Neural cell (in vitro differentiated cells): ENCODE measurements at regions not wholly inside any gene's neighbourhood (a gene's known extent, or its start where the extent isn't known, plus 50 kb on each side); places are given as distances from the start of the nearest gene placed in this dataset.

Source experiments
- EP300 ChIP-seq: fragments of 450-650 bp; conservative IDR thresholded peaks from 2 replicates; pipeline ENCODE4 v1.6.1; 2014; ENCODE audit warnings: antibody characterized with exemption, mild to moderate bottlenecking, moderate library complexity; ENCODE audit not compliant: poor library complexity, severe bottlenecking
- EZH2 ChIP-seq: fragments of 200-600, 300-800 bp; shearing (Covaris generic), sonication (generic); IDR thresholded peaks from 2 replicates; pipeline ENCODE4 v1.6.1; 2014; ENCODE audit warnings: antibody characterized with exemption, low read length, borderline replicate concordance, mild to moderate bottlenecking; ENCODE audit not compliant: insufficient read depth, poor library complexity, severe bottlenecking
- MXI1 ChIP-seq: fragments of 450-650 bp; conservative IDR thresholded peaks from 2 replicates; pipeline ENCODE4 v1.6.1; 2014; ENCODE audit warnings: antibody characterized with exemption, mild to moderate bottlenecking; ENCODE audit not compliant: poor library complexity, severe bottlenecking
- POLR2AphosphoS5 ChIP-seq: IDR thresholded peaks from 2 replicates; pipeline ENCODE4 v1.6.1; 2012
- RAD21 ChIP-seq: fragments of 450-650 bp; conservative IDR thresholded peaks from 2 replicates; pipeline ENCODE4 v1.6.1; 2014; ENCODE audit warnings: antibody characterized with exemption, mild to moderate bottlenecking, moderate library complexity
- REST ChIP-seq: IDR thresholded peaks from 2 replicates; pipeline ENCODE4 v1.6.1; 2012; ENCODE audit warnings: borderline replicate concordance
- SMC3 ChIP-seq: fragments of 450-650 bp; conservative IDR thresholded peaks from 2 replicates; pipeline ENCODE4 v1.6.1; 2014; ENCODE audit warnings: antibody characterized with exemption, mild to moderate bottlenecking, moderate library complexity; ENCODE audit not compliant: poor library complexity
- TAF1 ChIP-seq: IDR thresholded peaks from 2 replicates; pipeline ENCODE4 v1.6.1; 2012; ENCODE audit warnings: low read depth
- TF ChIP-seq, protein P1 (sequence below): fragments of 450-650 bp; IDR thresholded peaks from 2 replicates; pipeline ENCODE4 v1.5.1; 2014; ENCODE audit warnings: antibody characterized with exemption, mild to moderate bottlenecking, moderate library complexity; ENCODE audit not compliant: poor library complexity, severe bottlenecking

DNA sequence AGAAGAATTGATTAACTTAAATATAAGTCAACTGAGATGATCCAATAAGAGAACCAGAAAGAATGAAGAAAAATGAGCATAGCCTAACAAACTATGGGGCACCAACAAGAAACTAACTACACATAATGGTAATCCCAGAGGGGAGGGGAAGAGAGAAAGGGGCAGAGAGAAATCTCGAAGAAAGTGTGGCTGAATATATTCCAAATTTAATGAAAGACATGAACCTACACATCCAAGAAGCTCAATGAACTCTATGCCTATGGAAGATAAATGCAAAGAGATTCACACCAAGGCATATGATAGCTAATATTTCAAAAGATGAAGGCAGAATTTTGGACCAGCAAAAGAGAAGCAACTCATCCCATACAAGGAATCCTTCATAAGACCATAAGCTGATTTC is 649.2 kb downstream of the ZEB2 start:
- TF ChIP-seq EZH2 (no peak), POLR2AphosphoS5 (no peak), EP300 (no peak), RAD21 (no peak), REST (no peak), SMC3 (no peak), TAF1 (no peak), MXI1 (no peak)
- TF ChIP-seq, protein P1, sequence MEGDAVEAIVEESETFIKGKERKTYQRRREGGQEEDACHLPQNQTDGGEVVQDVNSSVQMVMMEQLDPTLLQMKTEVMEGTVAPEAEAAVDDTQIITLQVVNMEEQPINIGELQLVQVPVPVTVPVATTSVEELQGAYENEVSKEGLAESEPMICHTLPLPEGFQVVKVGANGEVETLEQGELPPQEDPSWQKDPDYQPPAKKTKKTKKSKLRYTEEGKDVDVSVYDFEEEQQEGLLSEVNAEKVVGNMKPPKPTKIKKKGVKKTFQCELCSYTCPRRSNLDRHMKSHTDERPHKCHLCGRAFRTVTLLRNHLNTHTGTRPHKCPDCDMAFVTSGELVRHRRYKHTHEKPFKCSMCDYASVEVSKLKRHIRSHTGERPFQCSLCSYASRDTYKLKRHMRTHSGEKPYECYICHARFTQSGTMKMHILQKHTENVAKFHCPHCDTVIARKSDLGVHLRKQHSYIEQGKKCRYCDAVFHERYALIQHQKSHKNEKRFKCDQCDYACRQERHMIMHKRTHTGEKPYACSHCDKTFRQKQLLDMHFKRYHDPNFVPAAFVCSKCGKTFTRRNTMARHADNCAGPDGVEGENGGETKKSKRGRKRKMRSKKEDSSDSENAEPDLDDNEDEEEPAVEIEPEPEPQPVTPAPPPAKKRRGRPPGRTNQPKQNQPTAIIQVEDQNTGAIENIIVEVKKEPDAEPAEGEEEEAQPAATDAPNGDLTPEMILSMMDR: no peak
